Liver (tissue), 8 donors: ENCODE measurements at regions not wholly inside any gene's neighbourhood (a gene's known extent, or its start where the extent isn't known, plus 50 kb on each side); places are given as distances from the start of the nearest gene placed in this dataset.

Experiments used
- DNase-seq: peaks from one replicate; pipeline ENCODE4 v3.0.0-alpha.2; 2017; ENCODE audit warnings: low spot score
- H3K27ac ChIP-seq, 2 donors: one replicate each; pipeline ENCODE4 v1.7.0; 2013; ENCODE audit warnings: inconsistent platforms in 2 of 2, low read length in 2 of 2, control low read depth in 1 of 2, low read depth in 1 of 2, mild to moderate bottlenecking in 1 of 2
- H3K27me3 ChIP-seq, 4 donors: one replicate each; pipeline versions ENCODE4 v1.6.1 to v1.7.0; 2013; ENCODE audit warnings: low read length in 3 of 4, inconsistent platforms in 1 of 4, mild to moderate bottlenecking in 1 of 4, moderate library complexity in 1 of 4; ENCODE audit not compliant: control insufficient read depth in 4 of 4, insufficient read depth in 4 of 4
- H3K36me3 ChIP-seq, 4 donors: one replicate each; pipeline versions ENCODE4 v1.6.1 to v1.7.0; 2013; ENCODE audit warnings: low read length in 3 of 4, mild to moderate bottlenecking in 3 of 4, low read depth in 1 of 4, moderate library complexity in 1 of 4; ENCODE audit not compliant: control insufficient read depth in 4 of 4, insufficient read depth in 3 of 4
- H3K4me1 ChIP-seq, 4 donors: one replicate each; pipeline versions ENCODE4 v1.6.1 to v1.7.0; 2013; ENCODE audit warnings: low read length in 3 of 4, mild to moderate bottlenecking in 3 of 4, moderate library complexity in 1 of 4; ENCODE audit not compliant: control insufficient read depth in 4 of 4, insufficient read depth in 4 of 4
- H3K4me3 ChIP-seq, 3 donors: one replicate each; pipeline versions ENCODE4 v1.6.1 to v1.7.0; 2013; ENCODE audit warnings: low read length in 3 of 3, control low read depth in 1 of 3, low read depth in 1 of 3, mild to moderate bottlenecking in 1 of 3
- H3K9ac ChIP-seq, 2 donors: one replicate each; pipeline ENCODE4 v1.7.0; 2013; ENCODE audit warnings: low read length in 2 of 2, mild to moderate bottlenecking in 2 of 2, moderate library complexity in 2 of 2, control low read depth in 1 of 2, low read depth in 1 of 2
- H3K9me3 ChIP-seq, 4 donors: one replicate each; pipeline versions ENCODE4 v1.6.1 to v1.7.0; 2013; ENCODE audit warnings: low read length in 3 of 4; ENCODE audit not compliant: control insufficient read depth in 4 of 4
- CTCF ChIP-seq: fragments of 150-350 bp; IDR thresholded peaks from 2 replicates; pipeline ENCODE4 v1.5.1; 2017; ENCODE audit warnings: improper control_type of control experiment, low read depth, low read length; ENCODE audit not compliant: missing input control
- EGR1 ChIP-seq, 2 donors: IDR thresholded peaks; 2 replicates each; pipeline ENCODE4 v1.6.1; 2016 to 2018; ENCODE audit warnings: antibody characterized with exemption in 2 of 2, low read depth in 2 of 2
- FOXA1 ChIP-seq: IDR thresholded peaks from 2 replicates; pipeline ENCODE4 v1.6.1; 2016; ENCODE audit warnings: antibody characterized with exemption
- FOXA2 ChIP-seq: IDR thresholded peaks from 2 replicates; pipeline ENCODE4 v1.6.1; 2016; ENCODE audit warnings: antibody characterized with exemption
- GABPA ChIP-seq, 2 donors: IDR thresholded peaks in 1 of 2; conservative IDR thresholded peaks in 1 of 2; 2 replicates each; pipeline ENCODE4 v1.6.1; 2016; ENCODE audit warnings: antibody characterized with exemption in 2 of 2, mild to moderate bottlenecking in 1 of 2, moderate library complexity in 1 of 2
- HNF4A ChIP-seq, 2 donors: conservative IDR thresholded peaks; 2 replicates each; pipeline ENCODE4 v1.6.1; 2016; ENCODE audit warnings: antibody characterized with exemption in 2 of 2, mild to moderate bottlenecking in 2 of 2
- HNF4G ChIP-seq: IDR thresholded peaks from 2 replicates; pipeline ENCODE4 v1.6.1; 2016; ENCODE audit warnings: antibody characterized with exemption
- JUND ChIP-seq, 2 donors: IDR thresholded peaks; 2 replicates each; pipeline ENCODE4 v1.6.1; 2016; ENCODE audit warnings: antibody characterized with exemption in 2 of 2
- NR2F2 ChIP-seq: IDR thresholded peaks from 2 replicates; pipeline ENCODE4 v1.6.1; 2016; ENCODE audit warnings: antibody characterized with exemption
- RAD21 ChIP-seq, 2 donors: IDR thresholded peaks; 2 replicates each; pipeline ENCODE4 v1.6.1; 2016; ENCODE audit warnings: antibody characterized with exemption in 2 of 2, mild to moderate bottlenecking in 2 of 2
- REST ChIP-seq: IDR thresholded peaks from 2 replicates; pipeline ENCODE4 v1.6.1; 2016; ENCODE audit warnings: antibody characterized with exemption, mild to moderate bottlenecking
- RXRA ChIP-seq, 2 donors: IDR thresholded peaks; 2 replicates each; pipeline ENCODE4 v1.6.1; 2017 to 2018; ENCODE audit warnings: antibody characterized with exemption in 2 of 2, mild to moderate bottlenecking in 1 of 2
- SP1 ChIP-seq: IDR thresholded peaks from 2 replicates; pipeline ENCODE4 v1.6.1; 2018; ENCODE audit warnings: antibody characterized with exemption, mild to moderate bottlenecking
- TAF1 ChIP-seq: conservative IDR thresholded peaks from 2 replicates; pipeline ENCODE4 v1.6.1; 2016; ENCODE audit warnings: antibody characterized with exemption, mild to moderate bottlenecking
- YY1 ChIP-seq: IDR thresholded peaks from 2 replicates; pipeline ENCODE4 v1.6.1; 2016; ENCODE audit warnings: antibody characterized with exemption, mild to moderate bottlenecking
- ZBTB33 ChIP-seq: IDR thresholded peaks from 2 replicates; pipeline ENCODE4 v1.6.1; 2016; ENCODE audit warnings: antibody characterized with exemption
- WGBS: extraction: QIAGEN DNeasy Blood & Tissue Kit; methylation state at CpG from one replicate; pipeline ENCODE4 v1.1.7; 2013; 5-methylcytosine and 5-hydroxymethylcytosine counted together
- TF ChIP-seq, protein P1 (sequence below): IDR thresholded peaks from 2 replicates; pipeline ENCODE4 v1.6.1; 2016; ENCODE audit warnings: antibody characterized with exemption
- TF ChIP-seq, protein P2 (sequence below): IDR thresholded peaks from 2 replicates; pipeline ENCODE4 v1.6.1; 2016; ENCODE audit warnings: antibody characterized with exemption
- donor health status: healthy.
- donor health status: healthy.
- donor health status: healthy.
- donor health status: healthy.
- donor health status: healthy.

- TF ChIP-seq, protein P1, sequence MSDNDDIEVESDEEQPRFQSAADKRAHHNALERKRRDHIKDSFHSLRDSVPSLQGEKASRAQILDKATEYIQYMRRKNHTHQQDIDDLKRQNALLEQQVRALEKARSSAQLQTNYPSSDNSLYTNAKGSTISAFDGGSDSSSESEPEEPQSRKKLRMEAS = no peak
Measured at GRCh38 chr3:168514252-168514651, 418.5 kb upstream of the GOLIM4 start (continued).

DNA sequence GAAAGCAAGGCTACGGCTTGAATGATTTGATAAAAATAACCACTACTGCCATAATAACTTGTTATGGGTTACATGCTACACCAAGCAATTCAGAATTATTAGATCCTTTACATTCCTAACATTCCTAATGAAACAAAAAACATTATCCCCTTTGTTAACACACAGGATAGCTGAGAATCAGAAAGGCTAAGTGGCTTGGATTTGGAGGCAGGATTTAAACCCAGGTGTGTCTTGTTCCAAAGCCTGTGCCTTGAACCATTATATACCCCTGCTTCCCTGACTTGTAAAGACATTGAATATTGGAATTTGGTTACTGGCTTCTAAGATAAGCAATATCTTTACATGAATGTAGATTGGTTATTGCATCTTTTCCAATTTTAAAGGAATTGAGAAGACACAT is 417.1 kb upstream of the GOLIM4 start:
- Histone ChIP-seq H3K9me3 (no peaks in the 10 kb centered on the region), H3K4me3 (no peak overlapping the region), H3K27ac (no peak overlapping the region), H3K36me3 (no peaks in the 10 kb centered on the region), H3K4me1 (peaks cover 0 to 8% (median under 1%) of the 10 kb centered on the region in 4 donors), H3K9ac (no peak overlapping the region), H3K27me3 (peaks cover 0 to 3% (median 0%) of the 10 kb centered on the region in 4 donors)
- no peak for DNase-seq
- TF ChIP-seq FOXA2 = no peak
- TF ChIP-seq HNF4A (conservative IDR thresholded peaks at IDR 0.05) = no peak
- no peak for TF ChIP-seq SP1
- TF ChIP-seq TAF1 = no peak
- TF ChIP-seq YY1 = no peak
- no peak for TF ChIP-seq RAD21 (IDR thresholded peaks at IDR 0.05)
- no peak for TF ChIP-seq CTCF
- TF ChIP-seq, protein P1 = no peak
- TF ChIP-seq EGR1 (IDR thresholded peaks at IDR 0.05; ENCODE audit: low read depth in 2 of 2) = no peak
- no peak for TF ChIP-seq REST
- TF ChIP-seq HNF4G = no peak
- TF ChIP-seq ZBTB33 = no peak
- no peak for TF ChIP-seq RXRA (IDR thresholded peaks at IDR 0.05)
- TF ChIP-seq, protein P2, sequence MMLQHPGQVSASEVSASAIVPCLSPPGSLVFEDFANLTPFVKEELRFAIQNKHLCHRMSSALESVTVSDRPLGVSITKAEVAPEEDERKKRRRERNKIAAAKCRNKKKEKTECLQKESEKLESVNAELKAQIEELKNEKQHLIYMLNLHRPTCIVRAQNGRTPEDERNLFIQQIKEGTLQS = no peak
- no peak for TF ChIP-seq JUND (IDR thresholded peaks at IDR 0.05)
- TF ChIP-seq FOXA1 = no peak
- no peak for TF ChIP-seq NR2F2
- no peak for TF ChIP-seq GABPA (IDR thresholded peaks at IDR 0.05 in 1 of 2, conservative IDR thresholded peaks at IDR 0.05 in 1 of 2)
- whole genome bisulfite sequencing = 87% methylated on average over 1 of the region's 1 CpG
